ENCODE measurements at regions not wholly inside any gene's neighbourhood (a gene's known extent, or its start where the extent isn't known, plus 50 kb on each side); places are given as distances from the start of the nearest gene placed in this dataset.

DNA sequence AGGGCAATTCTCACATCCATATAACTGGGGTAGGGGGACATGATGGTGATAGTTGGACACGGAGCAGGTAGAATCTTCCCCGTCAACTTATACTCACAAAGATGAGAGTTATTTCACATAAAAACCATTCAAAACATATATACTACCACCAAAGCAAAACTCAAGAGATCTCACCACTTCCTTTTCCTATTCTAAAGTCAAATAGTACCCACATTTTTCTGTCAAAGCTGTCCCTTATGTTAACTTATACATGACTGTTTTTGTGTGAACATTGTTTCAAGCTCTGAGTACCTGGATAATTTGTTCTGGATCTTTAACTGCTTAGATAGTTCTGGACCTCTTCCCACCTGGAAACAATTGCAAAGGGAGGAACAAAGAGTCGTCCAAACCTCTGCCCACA lies 95.5 kb upstream of the MAN2A1 start:
- TF ChIP-seq, protein P1, sequence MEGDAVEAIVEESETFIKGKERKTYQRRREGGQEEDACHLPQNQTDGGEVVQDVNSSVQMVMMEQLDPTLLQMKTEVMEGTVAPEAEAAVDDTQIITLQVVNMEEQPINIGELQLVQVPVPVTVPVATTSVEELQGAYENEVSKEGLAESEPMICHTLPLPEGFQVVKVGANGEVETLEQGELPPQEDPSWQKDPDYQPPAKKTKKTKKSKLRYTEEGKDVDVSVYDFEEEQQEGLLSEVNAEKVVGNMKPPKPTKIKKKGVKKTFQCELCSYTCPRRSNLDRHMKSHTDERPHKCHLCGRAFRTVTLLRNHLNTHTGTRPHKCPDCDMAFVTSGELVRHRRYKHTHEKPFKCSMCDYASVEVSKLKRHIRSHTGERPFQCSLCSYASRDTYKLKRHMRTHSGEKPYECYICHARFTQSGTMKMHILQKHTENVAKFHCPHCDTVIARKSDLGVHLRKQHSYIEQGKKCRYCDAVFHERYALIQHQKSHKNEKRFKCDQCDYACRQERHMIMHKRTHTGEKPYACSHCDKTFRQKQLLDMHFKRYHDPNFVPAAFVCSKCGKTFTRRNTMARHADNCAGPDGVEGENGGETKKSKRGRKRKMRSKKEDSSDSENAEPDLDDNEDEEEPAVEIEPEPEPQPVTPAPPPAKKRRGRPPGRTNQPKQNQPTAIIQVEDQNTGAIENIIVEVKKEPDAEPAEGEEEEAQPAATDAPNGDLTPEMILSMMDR (IDR thresholded peaks at IDR 0.05): no peak
- no peak overlapping the region for H3K27ac ChIP-seq

DNA sequence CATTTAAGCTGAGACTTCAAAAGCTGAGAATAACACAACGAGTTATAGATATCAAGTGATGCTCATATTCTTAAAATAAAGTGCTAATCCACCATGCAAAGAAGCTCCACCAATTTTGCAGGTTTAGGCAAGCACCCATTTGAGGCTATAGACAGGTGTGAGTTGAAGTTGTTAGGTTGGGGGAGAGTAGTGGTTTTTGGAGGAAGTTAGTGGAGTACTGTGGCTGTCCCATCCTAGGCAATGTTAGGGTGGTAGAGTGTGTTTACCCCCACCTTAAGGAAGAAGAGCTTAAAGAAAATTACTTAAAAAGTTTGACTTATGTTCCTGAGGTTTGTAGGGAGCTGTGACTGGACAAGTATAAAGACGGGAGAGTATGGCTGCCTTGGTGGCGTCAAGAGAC lies 98.9 kb upstream of the MAN2A1 start:
- TF ChIP-seq, protein P1 (IDR thresholded peaks at IDR 0.05): no peak
- no peak for TF ChIP-seq ZFX (IDR thresholded peaks at IDR 0.05; ENCODE audit: borderline replicate concordance)
- H3K27ac ChIP-seq: no peak overlapping the region

DNA sequence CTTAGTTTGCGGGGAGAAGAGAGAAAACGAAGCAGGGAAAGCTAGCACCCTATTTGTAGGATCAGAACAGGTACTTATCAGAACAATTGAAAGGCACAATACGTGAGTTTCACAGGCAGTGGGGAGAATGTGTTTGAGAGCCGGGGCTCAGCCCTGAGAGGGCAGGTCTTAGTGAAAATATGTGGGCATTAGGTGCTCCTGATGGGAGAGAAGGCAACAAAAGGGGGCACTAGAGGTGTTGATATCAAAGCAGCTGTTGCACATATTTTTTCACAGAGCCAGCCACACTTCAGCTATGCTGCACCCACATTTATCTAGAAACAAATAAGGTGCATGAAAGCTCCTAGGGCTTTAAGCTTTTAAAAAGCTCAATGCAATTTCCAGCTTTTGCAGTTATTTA lies 99.7 kb upstream of the MAN2A1 start:
- H3K27ac ChIP-seq: no peak overlapping the region
- TF ChIP-seq ZFX (IDR thresholded peaks at IDR 0.05; ENCODE audit: borderline replicate concordance): no peak

DNA sequence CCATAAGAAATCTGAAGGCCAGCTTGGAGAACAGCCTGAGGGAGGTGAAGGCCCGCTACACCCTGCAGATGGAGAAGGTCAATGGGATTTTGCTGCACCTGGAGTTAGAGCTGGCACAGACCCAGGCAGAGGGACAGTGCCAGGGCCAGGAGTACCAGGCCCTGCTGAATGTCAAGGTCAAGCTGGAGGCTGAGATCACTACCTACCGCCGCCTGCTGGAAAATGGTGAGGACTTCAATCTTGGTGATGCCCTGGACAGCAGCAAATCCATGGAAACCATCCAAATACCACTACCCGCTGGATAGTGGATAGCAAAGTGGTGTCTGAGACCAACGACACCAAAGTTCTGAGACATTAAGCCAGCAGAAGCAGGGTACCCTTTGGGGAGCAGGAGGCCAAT lies 100.5 kb upstream of the MAN2A1 start:
- TF ChIP-seq ZFX (IDR thresholded peaks at IDR 0.05; ENCODE audit: borderline replicate concordance): no peak
- TF ChIP-seq, protein P1 (IDR thresholded peaks at IDR 0.05): no peak
- no peak overlapping the region for H3K27ac ChIP-seq

DNA sequence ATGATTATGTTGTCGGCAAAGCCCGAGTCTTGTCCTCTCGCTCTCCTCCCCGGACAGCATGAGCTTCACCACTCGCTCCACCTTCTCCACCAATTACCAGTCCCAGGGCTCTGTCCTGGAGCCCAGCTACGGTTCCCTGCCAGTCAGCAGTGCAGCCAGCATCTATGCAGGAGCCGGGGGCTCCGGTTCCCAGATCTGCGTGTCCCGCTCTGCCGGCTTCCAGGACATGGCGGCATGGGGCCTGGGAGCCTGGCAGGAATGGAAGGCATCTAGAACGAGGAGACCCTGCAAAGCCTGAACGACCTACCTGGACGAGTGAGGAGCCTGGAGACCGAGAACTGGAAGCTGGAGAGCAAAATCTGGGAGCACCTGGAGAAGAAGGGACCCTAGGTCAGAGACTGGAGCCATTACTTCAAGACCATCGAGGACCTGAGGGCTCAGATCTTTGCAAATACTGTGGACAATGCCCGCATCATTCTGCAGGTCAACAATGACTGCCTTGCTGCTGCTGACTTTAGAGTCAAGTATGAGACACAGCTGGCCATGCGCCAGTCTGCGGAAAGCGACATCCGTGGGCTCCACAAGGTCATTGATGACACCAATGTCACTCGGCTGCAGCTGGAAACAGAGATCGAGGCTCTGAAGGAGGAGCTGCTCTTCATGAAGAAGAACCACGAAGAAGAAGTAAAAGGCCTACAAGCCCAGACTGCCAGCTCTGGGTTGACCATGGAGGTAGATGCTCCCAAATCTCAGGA lies 101.3 kb upstream of the MAN2A1 start:
- TF ChIP-seq, protein P1 (IDR thresholded peaks at IDR 0.05): no peak
- no peak for TF ChIP-seq ZFX (IDR thresholded peaks at IDR 0.05; ENCODE audit: borderline replicate concordance)
- H3K27ac ChIP-seq: no peak overlapping the region

DNA sequence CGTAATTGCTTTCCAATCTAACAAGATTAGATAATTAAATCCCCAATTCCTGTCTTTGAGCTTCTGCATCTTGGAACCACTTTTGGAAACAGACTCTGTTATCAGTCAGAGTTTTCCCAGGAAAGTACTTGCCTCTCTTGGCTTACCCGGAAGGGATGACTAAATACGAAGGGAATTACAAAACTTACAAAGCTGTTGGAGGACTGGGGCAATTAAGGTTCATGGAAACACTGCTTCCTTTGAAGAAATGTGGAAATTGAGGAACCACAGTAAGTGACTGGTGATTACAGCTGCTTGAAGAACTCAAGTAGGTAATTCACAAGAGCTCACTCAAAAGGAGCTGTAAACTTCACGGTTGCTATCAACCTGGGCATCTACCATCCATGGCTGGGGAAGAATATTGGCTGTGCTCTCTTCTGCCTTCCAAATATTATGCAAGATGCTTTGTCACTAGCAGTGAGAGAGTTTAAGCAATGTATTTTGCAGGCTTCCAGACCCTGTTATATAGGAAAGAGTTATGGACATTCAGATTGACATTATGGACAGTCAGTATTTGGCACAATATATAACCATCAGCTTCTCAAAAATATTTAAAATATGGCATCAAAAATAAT lies 104.6 kb upstream of the MAN2A1 start:
- TF ChIP-seq ZFX (IDR thresholded peaks at IDR 0.05; ENCODE audit: borderline replicate concordance): no peak
- TF ChIP-seq, protein P1 (IDR thresholded peaks at IDR 0.05): no peak
- H3K27ac ChIP-seq: no peak overlapping the region

DNA sequence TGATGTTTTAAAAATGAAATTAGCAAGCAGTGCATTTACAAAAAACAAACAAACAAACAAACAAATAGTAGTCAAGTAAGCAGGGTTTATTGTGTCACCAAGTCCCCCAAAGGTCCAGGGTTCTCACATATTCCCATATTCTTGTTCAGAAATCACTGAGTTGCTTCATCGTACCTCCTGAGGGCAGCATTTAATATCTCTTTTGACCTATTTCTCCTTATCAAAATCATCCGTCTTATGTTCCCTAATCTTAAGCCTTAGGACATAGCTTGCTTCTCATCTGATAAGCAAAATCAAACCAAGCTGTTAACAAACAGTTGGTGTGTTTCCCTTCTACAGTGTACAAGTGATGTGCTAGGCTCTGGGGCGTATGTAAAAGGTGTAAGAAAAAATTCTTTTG lies 109.5 kb upstream of the MAN2A1 start:
- TF ChIP-seq, protein P1 (IDR thresholded peaks at IDR 0.05): no peak
- no peak for TF ChIP-seq ZFX (IDR thresholded peaks at IDR 0.05; ENCODE audit: borderline replicate concordance)
- H3K27ac ChIP-seq: no peak overlapping the region
